SJSA1 (cell line): ENCODE measurements at regions not wholly inside any gene's neighbourhood (a gene's known extent, or its start where the extent isn't known, plus 50 kb on each side); places are given as distances from the start of the nearest gene placed in this dataset.

Experiments used
- DNase-seq, 2 experiments: peaks; one replicate each; pipeline ENCODE4 v3.0.0-alpha.2; 2015 to 2020; ENCODE audit warnings: low spot score in 2 of 2, low read depth in 1 of 2
- H3K27ac ChIP-seq: fragments of 250-450 bp; sonication (Bioruptor Pico); 2 replicates; pipeline ENCODE4 v1.5.1; 2020; ENCODE audit warnings: mild to moderate bottlenecking, moderate library complexity
- H3K27me3 ChIP-seq: fragments of 250-450 bp; sonication (Bioruptor Pico); replicated peaks from 2 replicates; pipeline ENCODE4 v1.5.1; 2020; ENCODE audit warnings: mild to moderate bottlenecking, moderate library complexity
- H3K36me3 ChIP-seq: fragments of 250-450 bp; sonication (Bioruptor Pico); 2 replicates; pipeline ENCODE4 v1.5.1; 2020; ENCODE audit warnings: mild to moderate bottlenecking
- H3K4me1 ChIP-seq: fragments of 250-450 bp; sonication (Bioruptor Pico); replicated peaks from 2 replicates; pipeline ENCODE4 v1.6.1; 2021; ENCODE audit warnings: mild to moderate bottlenecking
- H3K4me3 ChIP-seq: fragments of 250-450 bp; sonication (Bioruptor Pico); 2 replicates; pipeline ENCODE4 v1.5.1; 2020; ENCODE audit warnings: mild to moderate bottlenecking
- H3K9me3 ChIP-seq: fragments of 250-450 bp; sonication (Bioruptor Pico); replicated peaks from 2 replicates; pipeline ENCODE4 v1.5.1; 2020; ENCODE audit warnings: mild to moderate bottlenecking

- H3K36me3 ChIP-seq = no peaks in the 10 kb centered on the region
- no peaks in the 10 kb centered on the region for H3K27me3 ChIP-seq
- H3K4me3 ChIP-seq = no peak overlapping the region
- DNase-seq = no peak
- H3K4me1 ChIP-seq = no peaks in the 10 kb centered on the region
- H3K27ac ChIP-seq = no peak overlapping the region
- H3K9me3 ChIP-seq = no peaks in the 10 kb centered on the region
Observed at GRCh38 chr16:79510879-79511278, 89.7 kb downstream of the MAF start.

GRCh38 chr16:79509906-79510305 is 90.6 kb downstream of the MAF start:
- Histone ChIP-seq H3K4me1 (no peaks in the 10 kb centered on the region), H3K27ac (no peak overlapping the region), H3K4me3 (no peak overlapping the region), H3K9me3 (0 out of 2 replicates have a peak, but pooled peaks cover under 1% of the 10 kb centered on the region), H3K27me3 (no peaks in the 10 kb centered on the region), H3K36me3 (no peaks in the 10 kb centered on the region)
- no peak for DNase-seq

GRCh38 chr16:79509211-79509631 is 91.3 kb downstream of the MAF start:
- Histone ChIP-seq H3K27me3 (no peaks in the 10 kb centered on the region), H3K36me3 (no peaks in the 10 kb centered on the region), H3K4me1 (no peaks in the 10 kb centered on the region), H3K9me3 (0 out of 2 replicates have a peak, but pooled peaks cover 3% of the 10 kb centered on the region), H3K4me3 (no peak overlapping the region), H3K27ac (no peak overlapping the region)
- no peak for DNase-seq

- no peak for DNase-seq
- Histone ChIP-seq H3K4me1 (no peaks in the 10 kb centered on the region), H3K27ac (no peak overlapping the region), H3K9me3 (0 out of 2 replicates have a peak, but pooled peaks cover 3% of the 10 kb centered on the region), H3K27me3 (no peaks in the 10 kb centered on the region), H3K36me3 (no peaks in the 10 kb centered on the region), H3K4me3 (no peak overlapping the region)
Observed at GRCh38 chr16:79508294-79508693, 92.2 kb downstream of the MAF start.

- H3K36me3 ChIP-seq = no peaks in the 10 kb centered on the region
- H3K27me3 ChIP-seq = no peaks in the 10 kb centered on the region
- no peak overlapping the region for H3K27ac ChIP-seq
- DNase-seq = no peak
- 0 out of 2 replicates have a peak, but pooled peaks cover 3% of the 10 kb centered on the region for H3K9me3 ChIP-seq
- no peak overlapping the region for H3K4me3 ChIP-seq
- no peaks in the 10 kb centered on the region for H3K4me1 ChIP-seq
Observed at GRCh38 chr16:79505344-79505743, 95.2 kb downstream of the MAF start.

GRCh38 chr16:79503511-79503910 is 97.0 kb downstream of the MAF start:
- no peaks in the 10 kb centered on the region for H3K4me1 ChIP-seq
- no peaks in the 10 kb centered on the region for H3K36me3 ChIP-seq
- no peak for DNase-seq
- no peak overlapping the region for H3K27ac ChIP-seq
- 0 out of 2 replicates have a peak, but pooled peaks cover 3% of the 10 kb centered on the region for H3K9me3 ChIP-seq
- H3K27me3 ChIP-seq = no peaks in the 10 kb centered on the region
- H3K4me3 ChIP-seq = no peak overlapping the region

- Histone ChIP-seq H3K9me3 (0 out of 2 replicates have a peak, but pooled peaks cover 3% of the 10 kb centered on the region), H3K36me3 (no peaks in the 10 kb centered on the region), H3K4me3 (no peak overlapping the region), H3K27me3 (no peaks in the 10 kb centered on the region), H3K27ac (no peak overlapping the region), H3K4me1 (peaks cover 4% of the 10 kb centered on the region; the same call in 1 of the 2 replicates)
- no peak for DNase-seq
Observed at GRCh38 chr16:79501446-79501845, 99.1 kb downstream of the MAF start.

GRCh38 chr16:79500866-79501265 is 99.7 kb downstream of the MAF start:
- no peaks in the 10 kb centered on the region for H3K36me3 ChIP-seq
- H3K4me1 ChIP-seq = peaks cover 7% of the 10 kb centered on the region; the same call in 1 of the 2 replicates
- H3K9me3 ChIP-seq = 0 out of 2 replicates have a peak, but pooled peaks cover 3% of the 10 kb centered on the region
- no peak overlapping the region for H3K4me3 ChIP-seq
- DNase-seq = no peak
- no peak overlapping the region for H3K27ac ChIP-seq
- no peaks in the 10 kb centered on the region for H3K27me3 ChIP-seq

GRCh38 chr16:79500286-79500685 is 100.3 kb downstream of the MAF start:
- DNase-seq = no peak
- H3K4me1 ChIP-seq = peaks cover 7% of the 10 kb centered on the region; the same call in 1 of the 2 replicates
- no peaks in the 10 kb centered on the region for H3K27me3 ChIP-seq
- no peak overlapping the region for H3K27ac ChIP-seq
- no peak overlapping the region for H3K4me3 ChIP-seq
- H3K36me3 ChIP-seq = no peaks in the 10 kb centered on the region
- H3K9me3 ChIP-seq = 0 out of 2 replicates have a peak, but pooled peaks cover 3% of the 10 kb centered on the region

- DNase-seq = no peak
- H3K36me3 ChIP-seq = no peaks in the 10 kb centered on the region
- H3K4me1 ChIP-seq = peaks cover 7% of the 10 kb centered on the region; the same call in 1 of the 2 replicates
- H3K9me3 ChIP-seq = no peaks in the 10 kb centered on the region
- no peaks in the 10 kb centered on the region for H3K27me3 ChIP-seq
- no peak overlapping the region for H3K4me3 ChIP-seq
- no peak overlapping the region for H3K27ac ChIP-seq
Observed at GRCh38 chr16:79498928-79499327, 101.6 kb downstream of the MAF start.

- no peaks in the 10 kb centered on the region for H3K9me3 ChIP-seq
- H3K27ac ChIP-seq = no peak overlapping the region
- H3K4me1 ChIP-seq = peaks cover 7% of the 10 kb centered on the region
- no peaks in the 10 kb centered on the region for H3K27me3 ChIP-seq
- H3K36me3 ChIP-seq = no peaks in the 10 kb centered on the region
- no peak overlapping the region for H3K4me3 ChIP-seq
- DNase-seq = no peak
Observed at GRCh38 chr16:79497606-79498350, 102.8 kb downstream of the MAF start.

- Histone ChIP-seq H3K27ac (no peak overlapping the region), H3K27me3 (no peaks in the 10 kb centered on the region)
- no peak for DNase-seq
Observed at GRCh38 chr16:79493911-79494310, 106.6 kb downstream of the MAF start.

GRCh38 chr16:79492036-79492435 is 108.5 kb downstream of the MAF start:
- no peaks in the 10 kb centered on the region for H3K27me3 ChIP-seq
- H3K4me1 ChIP-seq = peaks cover 23% of the 10 kb centered on the region
- H3K27ac ChIP-seq = peak overlapping the region; percentile 36; the same call in 1 of the 2 replicates
- peak; percentile 61 to 63 for DNase-seq
- no peak overlapping the region for H3K4me3 ChIP-seq
- H3K36me3 ChIP-seq = no peaks in the 10 kb centered on the region
- peaks cover 3% of the 10 kb centered on the region; the same call in 1 of the 2 replicates for H3K9me3 ChIP-seq

More at GRCh38 chr16:79493911-79494310, 106.6 kb downstream of the MAF start:
- peaks cover 2% of the 10 kb centered on the region; the same call in 1 of the 2 replicates for H3K9me3 ChIP-seq
- H3K4me3 ChIP-seq = no peak overlapping the region
- peaks cover 23% of the 10 kb centered on the region for H3K4me1 ChIP-seq
- no peaks in the 10 kb centered on the region for H3K36me3 ChIP-seq

- H3K4me3 ChIP-seq = no peak overlapping the region
- no peaks in the 10 kb centered on the region for H3K4me1 ChIP-seq
- no peak overlapping the region for H3K27ac ChIP-seq
- no peaks in the 10 kb centered on the region for H3K27me3 ChIP-seq
- no peak for DNase-seq
- H3K36me3 ChIP-seq = no peaks in the 10 kb centered on the region
- H3K9me3 ChIP-seq = peaks cover 3% of the 10 kb centered on the region; the same call in 1 of the 2 replicates
Observed at GRCh38 chr16:79485020-79485419, 115.5 kb downstream of the MAF start.
